ENCODE measurements at regions not wholly inside any gene's neighbourhood (a gene's known extent, or its start where the extent isn't known, plus 50 kb on each side); places are given as distances from the start of the nearest gene placed in this dataset.
"Not testable (repeated sequence)": the region's sequence is repeated elsewhere in the genome, so short reads cannot be mapped to it uniquely, and the experiment has no call there.

- no peaks in the 10 kb centered on the region for H3K27me3 ChIP-seq (ENCODE audit: control insufficient read depth in 3 of 3, insufficient read depth in 3 of 3, low read length in 3 of 3)
- H3K9me3 ChIP-seq (ENCODE audit: control insufficient read depth in 2 of 2, insufficient read depth in 1 of 2, low read depth in 1 of 2, low read length in 1 of 2): no peaks in the 10 kb centered on the region
- no peak overlapping the region for H3K4me3 ChIP-seq (ENCODE audit: low read depth in 1 of 3, low read length in 3 of 3)
- no peak for DNase-seq
- H3K4me1 ChIP-seq (ENCODE audit: control insufficient read depth in 3 of 3, insufficient read depth in 2 of 3, low read depth in 1 of 3, low read length in 2 of 3): peaks cover 0 to 5% (median 0%) of the 10 kb centered on the region in 3 donors
- no peak overlapping the region for H3K27ac ChIP-seq (ENCODE audit: low read depth in 1 of 3, low read length in 2 of 3)
- H3K36me3 ChIP-seq (ENCODE audit: control insufficient read depth in 3 of 3, insufficient read depth in 2 of 3, low read depth in 1 of 3, low read length in 3 of 3): no peaks in the 10 kb centered on the region
- no peak for FAIRE-seq
- WGBS, 3 donors: 60 to 88% (median 75%) methylated on average over 6 of the region's 6 CpGs
These were observed 324.4 kb upstream of the CFAP20DC start for GRCh38 chr3:59374091-59374817.

- H3K36me3 ChIP-seq (ENCODE audit: control insufficient read depth in 3 of 3, insufficient read depth in 2 of 3, low read depth in 1 of 3, low read length in 3 of 3): no peaks in the 10 kb centered on the region
- H3K4me3 ChIP-seq (ENCODE audit: low read depth in 1 of 3, low read length in 3 of 3): no peak overlapping the region
- H3K27ac ChIP-seq (ENCODE audit: low read depth in 1 of 3, low read length in 2 of 3): no peak overlapping the region
- peaks cover 0 to 5% (median 0%) of the 10 kb centered on the region in 3 donors for H3K4me1 ChIP-seq (ENCODE audit: control insufficient read depth in 3 of 3, insufficient read depth in 2 of 3, low read depth in 1 of 3, low read length in 2 of 3)
- H3K27me3 ChIP-seq (ENCODE audit: control insufficient read depth in 3 of 3, insufficient read depth in 3 of 3, low read length in 3 of 3): no peaks in the 10 kb centered on the region
- no peaks in the 10 kb centered on the region for H3K9me3 ChIP-seq (ENCODE audit: control insufficient read depth in 2 of 2, insufficient read depth in 1 of 2, low read depth in 1 of 2, low read length in 1 of 2)
- WGBS, 3 donors: 44 to 57% (median 52%) methylated on average over 3 of the region's 3 CpGs
- DNase-seq (no peak), FAIRE-seq (no peak)
These were observed 322.5 kb upstream of the CFAP20DC start for GRCh38 chr3:59372346-59372745.

- WGBS, 3 donors: 20 to 44% (median 43%) methylated on average over 5 of the region's 5 CpGs
- H3K4me3 ChIP-seq (ENCODE audit: low read depth in 1 of 3, low read length in 3 of 3): no peak overlapping the region
- no peaks in the 10 kb centered on the region for H3K9me3 ChIP-seq (ENCODE audit: control insufficient read depth in 2 of 2, insufficient read depth in 1 of 2, low read depth in 1 of 2, low read length in 1 of 2)
- no peaks in the 10 kb centered on the region for H3K27me3 ChIP-seq (ENCODE audit: control insufficient read depth in 3 of 3, insufficient read depth in 3 of 3, low read length in 3 of 3)
- DNase-seq: peak; percentile 4 to 72
- FAIRE-seq: no peak
- peaks cover 0 to 5% (median 0%) of the 10 kb centered on the region in 3 donors for H3K4me1 ChIP-seq (ENCODE audit: control insufficient read depth in 3 of 3, insufficient read depth in 2 of 3, low read depth in 1 of 3, low read length in 2 of 3)
- H3K27ac ChIP-seq (ENCODE audit: low read depth in 1 of 3, low read length in 2 of 3): peak overlapping the region in 1 of 3 donors; percentile 63
- no peaks in the 10 kb centered on the region for H3K36me3 ChIP-seq (ENCODE audit: control insufficient read depth in 3 of 3, insufficient read depth in 2 of 3, low read depth in 1 of 3, low read length in 3 of 3)
These were observed 319.3 kb upstream of the CFAP20DC start for GRCh38 chr3:59368900-59369675.

GRCh38 chr3:59367150-59367549 is 317.3 kb upstream of the CFAP20DC start:
- FAIRE-seq: no peak
- peaks cover 0 to 5% (median 0%) of the 10 kb centered on the region in 3 donors for H3K4me1 ChIP-seq (ENCODE audit: control insufficient read depth in 3 of 3, insufficient read depth in 2 of 3, low read depth in 1 of 3, low read length in 2 of 3)
- H3K9me3 ChIP-seq (ENCODE audit: control insufficient read depth in 2 of 2, insufficient read depth in 1 of 2, low read depth in 1 of 2, low read length in 1 of 2): no peaks in the 10 kb centered on the region
- DNase-seq: no peak
- H3K36me3 ChIP-seq (ENCODE audit: control insufficient read depth in 3 of 3, insufficient read depth in 2 of 3, low read depth in 1 of 3, low read length in 3 of 3): no peaks in the 10 kb centered on the region
- H3K27me3 ChIP-seq (ENCODE audit: control insufficient read depth in 3 of 3, insufficient read depth in 3 of 3, low read length in 3 of 3): no peaks in the 10 kb centered on the region
- 51 to 62% (median 53%) methylated on average over 3 of the region's 3 CpGs for WGBS, 3 donors
- H3K4me3 ChIP-seq (ENCODE audit: low read depth in 1 of 3, low read length in 3 of 3): no peak overlapping the region
- H3K27ac ChIP-seq (ENCODE audit: low read depth in 1 of 3, low read length in 2 of 3): no peak overlapping the region

- peaks cover 0 to 5% (median 0%) of the 10 kb centered on the region in 3 donors for H3K4me1 ChIP-seq (ENCODE audit: control insufficient read depth in 3 of 3, insufficient read depth in 2 of 3, low read depth in 1 of 3, low read length in 2 of 3)
- H3K27me3 ChIP-seq (ENCODE audit: control insufficient read depth in 3 of 3, insufficient read depth in 3 of 3, low read length in 3 of 3): no peaks in the 10 kb centered on the region
- FAIRE-seq: no peak
- no peak overlapping the region for H3K27ac ChIP-seq (ENCODE audit: low read depth in 1 of 3, low read length in 2 of 3)
- DNase-seq: no peak
- H3K36me3 ChIP-seq (ENCODE audit: control insufficient read depth in 3 of 3, insufficient read depth in 2 of 3, low read depth in 1 of 3, low read length in 3 of 3): no peaks in the 10 kb centered on the region
- no peak overlapping the region for H3K4me3 ChIP-seq (ENCODE audit: low read depth in 1 of 3, low read length in 3 of 3)
- no peaks in the 10 kb centered on the region for H3K9me3 ChIP-seq (ENCODE audit: control insufficient read depth in 2 of 2, insufficient read depth in 1 of 2, low read depth in 1 of 2, low read length in 1 of 2)
- 37 to 66% (median 51%) methylated on average over 2 of the region's 2 CpGs for WGBS, 3 donors
These were observed 316.4 kb upstream of the CFAP20DC start for GRCh38 chr3:59366218-59366617.

- no peak overlapping the region for H3K4me3 ChIP-seq (ENCODE audit: low read depth in 1 of 3, low read length in 3 of 3)
- 44 to 77% (median 68%) methylated on average over 4 of the region's 4 CpGs for WGBS, 3 donors
- no peaks in the 10 kb centered on the region for H3K27me3 ChIP-seq (ENCODE audit: control insufficient read depth in 3 of 3, insufficient read depth in 3 of 3, low read length in 3 of 3)
- H3K36me3 ChIP-seq (ENCODE audit: control insufficient read depth in 3 of 3, insufficient read depth in 2 of 3, low read depth in 1 of 3, low read length in 3 of 3): no peaks in the 10 kb centered on the region
- no peak overlapping the region for H3K27ac ChIP-seq (ENCODE audit: low read depth in 1 of 3, low read length in 2 of 3)
- H3K4me1 ChIP-seq (ENCODE audit: control insufficient read depth in 3 of 3, insufficient read depth in 2 of 3, low read depth in 1 of 3, low read length in 2 of 3): peaks cover 0 to under 1% (median 0%) of the 10 kb centered on the region in 3 donors
- H3K9me3 ChIP-seq (ENCODE audit: control insufficient read depth in 2 of 2, insufficient read depth in 1 of 2, low read depth in 1 of 2, low read length in 1 of 2): peaks cover 0 to 2% of the 10 kb centered on the region in 2 donors
- FAIRE-seq (no peak), DNase-seq (no peak)
These were observed 314.7 kb upstream of the CFAP20DC start for GRCh38 chr3:59364496-59364895.

- H3K9me3 ChIP-seq (ENCODE audit: control insufficient read depth in 2 of 2, insufficient read depth in 1 of 2, low read depth in 1 of 2, low read length in 1 of 2); H3K36me3 ChIP-seq (ENCODE audit: control insufficient read depth in 3 of 3, insufficient read depth in 2 of 3, low read depth in 1 of 3, low read length in 3 of 3); H3K4me1 ChIP-seq (ENCODE audit: control insufficient read depth in 3 of 3, insufficient read depth in 2 of 3, low read depth in 1 of 3, low read length in 2 of 3); DNase-seq; H3K4me3 ChIP-seq (ENCODE audit: low read depth in 1 of 3, low read length in 3 of 3); FAIRE-seq; H3K27me3 ChIP-seq (ENCODE audit: control insufficient read depth in 3 of 3, insufficient read depth in 3 of 3, low read length in 3 of 3); H3K27ac ChIP-seq (ENCODE audit: low read depth in 1 of 3, low read length in 2 of 3): not testable (repeated sequence)
- WGBS, 3 donors: 88 to 91% (median 89%) methylated on average over 8 of the region's 8 CpGs
These were observed 310.5 kb upstream of the CFAP20DC start for GRCh38 chr3:59360312-59360711.

GRCh38 chr3:59341459-59341858 is 291.6 kb upstream of the CFAP20DC start:
- Histone ChIP-seq H3K36me3 (ENCODE audit: control insufficient read depth in 3 of 3, insufficient read depth in 2 of 3, low read depth in 1 of 3, low read length in 3 of 3) (no peaks in the 10 kb centered on the region), H3K27ac (ENCODE audit: low read depth in 1 of 3, low read length in 2 of 3) (no peak overlapping the region), H3K9me3 (ENCODE audit: control insufficient read depth in 2 of 2, insufficient read depth in 1 of 2, low read depth in 1 of 2, low read length in 1 of 2) (peaks cover 0 to 2% of the 10 kb centered on the region in 2 donors), H3K27me3 (ENCODE audit: control insufficient read depth in 3 of 3, insufficient read depth in 3 of 3, low read length in 3 of 3) (no peaks in the 10 kb centered on the region), H3K4me3 (ENCODE audit: low read depth in 1 of 3, low read length in 3 of 3) (no peak overlapping the region), H3K4me1 (ENCODE audit: control insufficient read depth in 3 of 3, insufficient read depth in 2 of 3, low read depth in 1 of 3, low read length in 2 of 3) (no peaks in the 10 kb centered on the region)
- 43 to 55% (median 53%) methylated on average over 4 of the region's 4 CpGs for WGBS, 3 donors
- FAIRE-seq (no peak), DNase-seq (no peak)

Data from small intestine (tissue), 7 donors.